B cell (primary cell): ENCODE measurements at regions not wholly inside any gene's neighbourhood (a gene's known extent, or its start where the extent isn't known, plus 50 kb on each side); places are given as distances from the start of the nearest gene placed in this dataset.

Experiments
- ATAC-seq: fragments of 200-7000 bp; cut with Tn5 transposase; one replicate; pipeline ENCODE4 v1.10.0; 2021; ENCODE audit warnings: low read depth, mild to moderate bottlenecking, moderate number of reproducible peaks, moderate library complexity
- CTCF ChIA-PET: fragments of 350-600 bp; sonication (Branson Sonifier 250); formaldehyde crosslinking; loops from one replicate; lab custom pipeline; 2021; ENCODE audit warnings: antibody characterized with exemption, inconsistent platforms; lab: Charles Lee
- POLR2A ChIA-PET: fragments of 350-600 bp; sonication (Branson Sonifier 250); formaldehyde crosslinking; loops from one replicate; lab custom pipeline; 2021; ENCODE audit warnings: antibody characterized with exemption; lab: Charles Lee
- DNase-seq: peaks from one replicate; pipeline ENCODE4 v3.0.0; 2013
- H2AFZ ChIP-seq: 2 replicates; pipeline ENCODE4 v1.6.1; 2012; ENCODE audit warnings: mild to moderate bottlenecking, low read depth, low read length; ENCODE audit not compliant: insufficient read depth, poor library complexity, severe bottlenecking
- H3K27ac ChIP-seq, 2 donors: 1 replicate in 1 of 2; 2 replicates in 1 of 2; pipeline ENCODE4 v1.5.1; 2012 to 2013; ENCODE audit warnings: low read length in 2 of 2, mild to moderate bottlenecking in 2 of 2, moderate library complexity in 1 of 2
- H3K27me3 ChIP-seq, 4 experiments: fragments of 200-600 bp in 1 of 4; sonication (generic) in 1 of 4; replicated peaks in 1 of 4; 1 replicate in 2 of 4; 2 replicates in 2 of 4; pipeline versions ENCODE4 v1.6.1 to v1.7.0; 2013 to 2016; ENCODE audit warnings: low read length in 3 of 4, mild to moderate bottlenecking in 2 of 4, mixed read lengths in 1 of 4, moderate library complexity in 1 of 4; ENCODE audit not compliant: insufficient read depth in 4 of 4, control insufficient read depth in 3 of 4; ENCODE audit errors: control extremely low read depth in 1 of 4
- H3K36me3 ChIP-seq, 2 experiments: replicated peaks in 1 of 2; 1 replicate in 1 of 2; 2 replicates in 1 of 2; pipeline versions ENCODE4 v1.6.1 to v1.7.1; 2013; ENCODE audit warnings: low read length in 1 of 2; ENCODE audit not compliant: insufficient read depth in 2 of 2, control insufficient read depth in 1 of 2; ENCODE audit errors: control extremely low read depth in 1 of 2, extremely low read depth in 1 of 2
- H3K4me1 ChIP-seq, 2 donors: fragments of 200-600 bp in 1 of 2; sonication (generic) in 1 of 2; 1 replicate in 1 of 2; 2 replicates in 1 of 2; pipeline versions ENCODE4 v1.5.1 to v1.6.1; 2013 to 2017; ENCODE audit warnings: low read length in 2 of 2; ENCODE audit not compliant: control insufficient read depth in 2 of 2, insufficient read depth in 2 of 2
- H3K4me2 ChIP-seq: replicated peaks from 2 replicates; pipeline ENCODE3; 2012; ENCODE audit warnings: mild to moderate bottlenecking, low read depth, low read length; ENCODE audit not compliant: poor library complexity, severe bottlenecking
- H3K4me3 ChIP-seq, 5 experiments: fragments of 200-600 bp in 1 of 5; sonication (generic) in 1 of 5; 1 replicate in 3 of 5; 2 replicates in 2 of 5; pipeline versions ENCODE4 v1.5.1 to v1.7.0; 2011 to 2016; ENCODE audit warnings: low read length in 4 of 5, mild to moderate bottlenecking in 4 of 5, low read depth in 2 of 5, control low read depth in 1 of 5, moderate library complexity in 1 of 5; ENCODE audit not compliant: insufficient read depth in 1 of 5; ENCODE audit errors: control extremely low read depth in 1 of 5, extremely low read depth in 1 of 5
- H3K79me2 ChIP-seq: fragments of 200-600 bp; sonication (generic); one replicate; pipeline ENCODE4 v1.6.0; 2016; ENCODE audit warnings: low read length; ENCODE audit not compliant: control insufficient read depth, insufficient read depth
- H3K9ac ChIP-seq: fragments of 200-600 bp; sonication (generic); 2 replicates; pipeline ENCODE4 v1.6.1; 2017; ENCODE audit warnings: mild to moderate bottlenecking, low read length, moderate library complexity
- H3K9me3 ChIP-seq, 3 donors: one replicate each; pipeline versions ENCODE4 v1.6.1 to v1.7.1; 2013; ENCODE audit warnings: low read length in 2 of 3; ENCODE audit not compliant: control insufficient read depth in 2 of 3, insufficient read depth in 1 of 3; ENCODE audit errors: control extremely low read depth in 1 of 3
- H4K20me1 ChIP-seq: 2 replicates; pipeline ENCODE4 v1.6.0; 2012; ENCODE audit warnings: mild to moderate bottlenecking, low read length; ENCODE audit not compliant: insufficient read depth, control insufficient read depth, poor library complexity, severe bottlenecking
- H3K27ac Mint-ChIP-seq: one replicate; pipeline ENCODE4 v1.8.0; 2021; ENCODE audit warnings: mixed read lengths
- H3K27me3 Mint-ChIP-seq: one replicate; pipeline ENCODE4 v1.8.0; 2021; ENCODE audit warnings: mixed read lengths
- H3K4me1 Mint-ChIP-seq: one replicate; pipeline ENCODE4 v1.8.0; 2021; ENCODE audit warnings: mixed read lengths
- H3K4me3 Mint-ChIP-seq: one replicate; pipeline ENCODE4 v1.8.0; 2021; ENCODE audit warnings: mixed read lengths
- H3K9me3 Mint-ChIP-seq: one replicate; pipeline ENCODE4 v1.8.0; 2022; ENCODE audit warnings: mixed read lengths; ENCODE audit not compliant: insufficient read depth
- CTCF ChIP-seq: fragments of 200-600 bp; IDR thresholded peaks from one replicate; pipeline ENCODE4 v1.8.0; 2022; ENCODE audit warnings: antibody characterized with exemption, mild to moderate bottlenecking
- EZH2 ChIP-seq: IDR thresholded peaks from 2 replicates; pipeline ENCODE4 v1.6.1; 2012; ENCODE audit warnings: borderline replicate concordance, low read depth, mild to moderate bottlenecking, moderate library complexity, low read length; ENCODE audit not compliant: insufficient read depth, poor library complexity, severe bottlenecking
- WGBS: methylation state at CpG from one replicate; pipeline ENCODE4 v1.1.5; 2013; ENCODE audit warnings: missing lambda C conversion rate; ENCODE audit not compliant: insufficient coverage; 5-methylcytosine and 5-hydroxymethylcytosine counted together
- intact Hi-C: fragments of 100-400 bp; cut with micrococcal nuclease; formaldehyde crosslinking; loops from one replicate; pipeline ENCODE4 v1.10.0; 2022

GRCh38 chr6:120496661-120497060 lies 837.6 kb downstream of the TBC1D32 start:
- WGBS, result no CpG with 5 or more reads among the region's 1 CpG
- Mint-ChIP-seq H3K4me3 (no peak overlapping the region), H3K27ac (no peak overlapping the region), H3K4me1 (no peaks in the 10 kb centered on the region), H3K9me3 (no peaks in the 10 kb centered on the region), H3K27me3 (no peaks in the 10 kb centered on the region)
- H3K27me3 ChIP-seq, result no peaks in the 10 kb centered on the region
- H3K4me3 ChIP-seq, result no peak overlapping the region
- H3K36me3 ChIP-seq, result no peaks in the 10 kb centered on the region
- ChIA-PET CTCF (no interaction called here), POLR2A (no interaction called here)
- no peak for DNase-seq
- no peaks in the 10 kb centered on the region for H3K9me3 ChIP-seq
- H2AFZ ChIP-seq, result no peak overlapping the region
- H3K27ac ChIP-seq, result no peak overlapping the region
- ATAC-seq, result no peak
- H4K20me1 ChIP-seq, result no peaks in the 10 kb centered on the region
- no peak for TF ChIP-seq CTCF
- no peak for TF ChIP-seq EZH2
- H3K4me2 ChIP-seq, result no peak overlapping the region
- no peaks in the 10 kb centered on the region for H3K79me2 ChIP-seq
- H3K9ac ChIP-seq, result no peak overlapping the region
- no peaks in the 10 kb centered on the region for H3K4me1 ChIP-seq
- intact Hi-C loops, result no loop called here

- H3K9ac ChIP-seq, result no peak overlapping the region
- no peaks in the 10 kb centered on the region for H3K9me3 ChIP-seq
- no peaks in the 10 kb centered on the region for H3K4me1 Mint-ChIP-seq
- H3K4me3 ChIP-seq, result no peak overlapping the region
- intact Hi-C loops, result no loop called here
- no peaks in the 10 kb centered on the region for H3K27me3 Mint-ChIP-seq
- H3K9me3 Mint-ChIP-seq, result no peaks in the 10 kb centered on the region
- H3K27me3 ChIP-seq, result no peaks in the 10 kb centered on the region
- H3K36me3 ChIP-seq, result no peaks in the 10 kb centered on the region
- no peak overlapping the region for H3K4me3 Mint-ChIP-seq
- H3K27ac Mint-ChIP-seq, result no peak overlapping the region
- no peak overlapping the region for H2AFZ ChIP-seq
- no peak for TF ChIP-seq CTCF
- no peak for TF ChIP-seq EZH2
- DNase-seq, result no peak
- ChIA-PET POLR2A (no interaction called here), CTCF (no interaction called here)
- H3K4me2 ChIP-seq, result no peak overlapping the region
- ATAC-seq, result no peak
- H3K27ac ChIP-seq, result no peak overlapping the region
- H4K20me1 ChIP-seq, result no peaks in the 10 kb centered on the region
- H3K79me2 ChIP-seq, result no peaks in the 10 kb centered on the region
- no peaks in the 10 kb centered on the region for H3K4me1 ChIP-seq
Measured at GRCh38 chr6:120493505-120493904, 840.8 kb downstream of the TBC1D32 start.
